Astrocyte of the spinal cord (primary cell): ENCODE measurements at regions not wholly inside any gene's neighbourhood (a gene's known extent, or its start where the extent isn't known, plus 50 kb on each side); places are given as distances from the start of the nearest gene placed in this dataset.
"Not testable (repeated sequence)": the region's sequence is repeated elsewhere in the genome, so short reads cannot be mapped to it uniquely, and the experiment has no call there.

ENCODE experiments used
- DNase-seq: peaks from one replicate; pipeline ENCODE4 v3.0.0; 2011; ENCODE audit warnings: low read depth, low spot score
- H3K4me3 ChIP-seq: 2 replicates; pipeline ENCODE4 v1.5.1; 2011; ENCODE audit warnings: low read depth, mild to moderate bottlenecking, low read length, moderate library complexity
- CTCF ChIP-seq: IDR thresholded peaks from 2 replicates; pipeline ENCODE4 v1.5.1; 2012; ENCODE audit warnings: low read depth, mild to moderate bottlenecking, low read length, inconsistent platforms
- in situ Hi-C: cut with HindIII; loops from 2 replicates; pipeline ENCODE4 v1.10.0; 2017; ENCODE audit warnings: low sequenced_read_pairs

DNA sequence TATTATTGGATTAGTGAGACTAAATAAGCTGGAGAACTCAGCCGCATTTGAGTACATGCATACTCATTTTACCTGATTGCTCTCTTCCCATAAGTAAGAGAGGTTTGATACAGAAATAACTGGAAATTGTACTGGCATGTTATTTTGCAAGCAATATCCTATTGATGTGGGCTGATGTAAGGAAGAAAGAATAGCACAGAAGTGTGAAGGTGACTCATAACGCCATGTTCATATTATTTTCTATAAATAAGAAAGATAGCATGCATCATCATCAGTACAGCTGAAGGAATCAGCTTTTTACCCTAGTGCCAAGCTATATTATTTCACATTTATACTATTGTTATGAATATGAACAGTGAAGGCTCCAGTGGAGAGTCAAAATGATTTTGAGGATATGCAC, 138.3 kb upstream of the FAM47A start:
- no peak overlapping the region for H3K4me3 ChIP-seq
- in situ Hi-C loops, result no loop called here
- no peak for TF ChIP-seq CTCF
- no peak for DNase-seq

GRCh38 chrX:34238896-34239295, 106.8 kb upstream of the FAM47A start:
- DNase-seq, result no peak
- in situ Hi-C loops, result no loop called here
- no peak for TF ChIP-seq CTCF
- H3K4me3 ChIP-seq, result no peak overlapping the region

- H3K4me3 ChIP-seq, DNase-seq, in situ Hi-C loops: not testable (repeated sequence)
Observed at GRCh38 chrX:34230156-34230555, 98.0 kb upstream of the FAM47A start.

DNA sequence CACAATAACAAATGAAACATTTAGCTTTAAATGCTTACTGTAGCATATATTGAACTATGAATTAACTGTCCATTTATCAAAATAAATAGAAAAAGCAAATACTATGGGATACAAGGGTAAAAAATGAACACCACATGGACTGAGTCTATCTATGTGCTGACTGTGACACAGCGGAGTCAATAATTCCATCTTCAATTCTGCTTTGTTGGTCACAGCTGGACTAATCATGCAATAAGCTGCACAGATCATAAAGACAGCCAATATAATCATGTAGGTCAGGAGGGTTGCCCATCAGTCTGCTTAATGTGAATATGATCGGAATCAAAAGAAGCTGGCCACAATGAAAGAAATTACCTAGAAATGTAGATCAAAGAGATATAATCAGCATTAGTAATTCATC, 95.7 kb upstream of the FAM47A start:
- no peak overlapping the region for H3K4me3 ChIP-seq
- in situ Hi-C loops, result no loop called here
- TF ChIP-seq CTCF, result no peak
- no peak for DNase-seq

DNA sequence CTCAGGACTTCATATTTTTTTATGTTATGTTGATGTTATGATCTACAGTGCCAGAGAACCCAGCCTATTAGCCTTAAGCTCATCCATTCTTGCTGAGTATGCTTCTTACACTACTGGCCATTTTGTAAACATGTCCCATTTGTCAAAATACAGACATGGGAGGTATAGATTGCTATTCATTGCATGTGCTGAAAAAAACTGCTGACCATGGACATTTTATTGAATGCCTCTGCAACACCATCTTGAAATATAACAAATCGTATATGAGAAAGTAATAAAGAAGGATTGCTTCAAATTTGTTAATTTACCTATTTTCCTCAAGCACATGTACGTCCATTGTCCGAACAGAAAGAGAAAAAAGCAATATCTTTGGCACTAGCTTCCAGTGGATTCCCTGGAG, 91.5 kb upstream of the FAM47A start:
- no peak overlapping the region for H3K4me3 ChIP-seq
- DNase-seq, result no peak
- in situ Hi-C loops, result no loop called here
- TF ChIP-seq CTCF, result no peak

GRCh38 chrX:34218063-34218462, 85.9 kb upstream of the FAM47A start:
- in situ Hi-C loops, result no loop called here
- no peak for TF ChIP-seq CTCF
- no peak overlapping the region for H3K4me3 ChIP-seq
- DNase-seq, result no peak

GRCh38 chrX:34197946-34198345, 65.8 kb upstream of the FAM47A start:
- DNase-seq, result no peak
- TF ChIP-seq CTCF, result no peak
- H3K4me3 ChIP-seq, result no peak overlapping the region
- in situ Hi-C loops, result no loop called here
